Activated CD4-positive, alpha-beta memory T cell treated with anti-CD3 and anti-CD28 coated beads, Interleukin-2, amount 10 ng/mL, durations not matched to agents 7 days and 5 days (primary cell): ENCODE measurements at regions not wholly inside any gene's neighbourhood (a gene's known extent, or its start where the extent isn't known, plus 50 kb on each side); places are given as distances from the start of the nearest gene placed in this dataset.
A peak's percentile ranks its signal among the peaks of the same experiment; 100 is the strongest.
"Not testable (repeated sequence)": the region's sequence is repeated elsewhere in the genome, so short reads cannot be mapped to it uniquely, and the experiment has no call there.

Experiments
- CTCF ChIA-PET: fragments of 350-600 bp; sonication (Branson Sonifier 250); formaldehyde crosslinking; loops from one replicate; lab custom pipeline; 2021; ENCODE audit warnings: antibody characterized with exemption, inconsistent platforms; lab: Charles Lee
- POLR2A ChIA-PET: fragments of 350-600 bp; sonication (Branson Sonifier 250); formaldehyde crosslinking; loops from one replicate; lab custom pipeline; 2021; ENCODE audit warnings: antibody characterized with exemption; lab: Charles Lee
- DNase-seq: peaks from one replicate; pipeline ENCODE4 v3.0.0-alpha.2; 2020
- H3K27ac Mint-ChIP-seq: one replicate; pipeline ENCODE4 v1.8.0; 2021; ENCODE audit warnings: mild to moderate bottlenecking, mixed read lengths
- H3K27me3 Mint-ChIP-seq: one replicate; pipeline ENCODE4 v1.8.0; 2021; ENCODE audit warnings: mixed read lengths
- H3K36me3 Mint-ChIP-seq: one replicate; pipeline ENCODE4 v1.8.0; 2021; ENCODE audit warnings: low read depth, mixed read lengths
- H3K4me1 Mint-ChIP-seq: one replicate; pipeline ENCODE4 v1.8.0; 2021; ENCODE audit warnings: mixed read lengths
- H3K4me3 Mint-ChIP-seq: one replicate; pipeline ENCODE4 v1.8.0; 2021; ENCODE audit warnings: mild to moderate bottlenecking, mixed read lengths
- H3K9me3 Mint-ChIP-seq: one replicate; pipeline ENCODE4 v1.8.0; 2021; ENCODE audit warnings: mixed read lengths

DNA sequence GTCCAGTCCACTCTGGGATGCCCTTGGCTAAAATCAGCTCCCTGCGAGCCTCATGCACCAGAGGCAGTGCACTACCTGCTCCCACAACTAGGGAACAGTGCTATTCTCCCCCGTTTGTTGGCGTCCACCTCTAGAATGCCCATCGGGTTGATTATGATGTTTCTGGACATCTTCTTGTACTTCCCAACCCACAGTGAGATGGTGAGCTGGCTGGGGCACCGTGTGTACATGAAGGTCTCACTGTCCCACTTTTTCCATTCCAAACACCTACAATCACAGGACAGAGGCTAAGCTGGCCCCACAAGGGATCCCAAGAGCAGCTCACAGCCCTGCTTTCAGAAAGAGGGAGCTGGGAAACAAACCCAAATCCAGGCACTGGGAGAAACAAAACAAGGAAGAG lies 126.2 kb upstream of the ZNF92 start:
- H3K4me1 Mint-ChIP-seq: peaks cover 17% of the 10 kb centered on the region
- peaks cover 4% of the 10 kb centered on the region for H3K27me3 Mint-ChIP-seq
- H3K36me3 Mint-ChIP-seq: no peaks in the 10 kb centered on the region
- H3K4me3 Mint-ChIP-seq: no peak overlapping the region
- no peaks in the 10 kb centered on the region for H3K9me3 Mint-ChIP-seq
- no peak for DNase-seq
- ChIA-PET CTCF (no interaction called here), POLR2A (interaction anchor here (0.6 kb wide), 1 partner anchor 21 kb away, joined by 4 read pairs; no protein-coding TSS in a partner anchor)
- H3K27ac Mint-ChIP-seq: no peak overlapping the region

DNA sequence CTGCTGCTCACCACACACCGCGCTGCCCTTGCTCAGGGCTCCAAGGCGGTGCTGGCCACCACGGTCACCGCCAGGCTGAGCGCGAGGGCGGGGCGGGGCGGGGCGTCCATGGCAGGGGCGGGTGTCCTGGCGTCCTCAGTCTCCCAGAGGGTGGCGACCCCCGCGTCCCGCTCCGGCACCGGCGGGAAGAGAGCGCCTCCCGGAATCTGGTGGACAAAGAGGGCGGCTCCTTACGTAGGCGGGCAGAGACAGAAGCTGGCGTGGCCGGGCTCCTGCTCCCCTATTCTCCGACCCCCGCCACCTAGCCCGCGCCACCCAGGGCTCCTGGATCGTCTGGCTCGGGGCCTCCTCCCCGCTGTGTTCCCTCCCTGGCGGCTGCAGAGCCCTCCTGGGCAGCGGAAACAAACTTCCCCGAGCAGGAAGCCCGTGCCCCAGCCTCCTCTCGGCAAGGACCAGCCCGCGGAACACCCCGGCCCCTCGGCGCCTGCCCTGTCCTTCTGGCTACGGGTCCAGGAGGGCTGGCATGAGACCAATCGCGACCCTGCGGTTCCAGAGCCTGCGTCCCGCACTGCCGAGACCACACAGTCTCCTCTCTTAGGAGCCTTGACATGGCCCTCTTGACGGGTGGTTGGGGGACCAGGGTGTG lies 133.8 kb upstream of the ZNF92 start:
- POLR2A ChIA-PET: no interaction called here
- H3K27me3 Mint-ChIP-seq: peaks cover 10% of the 10 kb centered on the region
- CTCF ChIA-PET: no interaction called here
- peaks cover under 1% of the 10 kb centered on the region for H3K4me1 Mint-ChIP-seq
- no peaks in the 10 kb centered on the region for H3K36me3 Mint-ChIP-seq
- no peak overlapping the region for H3K27ac Mint-ChIP-seq
- H3K4me3 Mint-ChIP-seq: peak overlapping the region; percentile 53
- no peaks in the 10 kb centered on the region for H3K9me3 Mint-ChIP-seq
- DNase-seq: no peak

DNA sequence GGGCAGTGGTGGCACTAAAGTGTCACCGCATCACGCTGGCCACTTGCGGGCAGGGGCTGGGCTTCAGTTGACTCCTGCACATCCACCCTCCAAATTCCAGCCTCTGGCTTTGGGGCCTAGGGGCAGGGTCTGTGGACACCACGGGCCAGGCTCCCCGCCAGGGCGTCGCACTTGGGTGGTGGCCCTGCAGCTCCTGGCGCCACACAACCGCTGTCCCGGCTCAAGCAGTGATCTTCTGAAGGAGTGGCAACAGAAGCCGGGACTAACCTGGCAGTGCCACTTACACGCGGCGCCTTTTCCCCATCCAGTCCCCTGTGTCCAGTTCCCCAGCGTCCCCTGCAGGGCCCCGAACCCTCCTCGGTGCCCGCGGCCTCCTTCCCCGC lies 134.3 kb upstream of the ZNF92 start:
- no peaks in the 10 kb centered on the region for H3K36me3 Mint-ChIP-seq
- H3K9me3 Mint-ChIP-seq: no peaks in the 10 kb centered on the region
- no peak overlapping the region for H3K27ac Mint-ChIP-seq
- POLR2A ChIA-PET: no interaction called here
- no peak overlapping the region for H3K4me3 Mint-ChIP-seq
- peaks cover 10% of the 10 kb centered on the region for H3K27me3 Mint-ChIP-seq
- H3K4me1 Mint-ChIP-seq: peaks cover 3% of the 10 kb centered on the region
- CTCF ChIA-PET: no interaction called here
- no peak for DNase-seq

DNA sequence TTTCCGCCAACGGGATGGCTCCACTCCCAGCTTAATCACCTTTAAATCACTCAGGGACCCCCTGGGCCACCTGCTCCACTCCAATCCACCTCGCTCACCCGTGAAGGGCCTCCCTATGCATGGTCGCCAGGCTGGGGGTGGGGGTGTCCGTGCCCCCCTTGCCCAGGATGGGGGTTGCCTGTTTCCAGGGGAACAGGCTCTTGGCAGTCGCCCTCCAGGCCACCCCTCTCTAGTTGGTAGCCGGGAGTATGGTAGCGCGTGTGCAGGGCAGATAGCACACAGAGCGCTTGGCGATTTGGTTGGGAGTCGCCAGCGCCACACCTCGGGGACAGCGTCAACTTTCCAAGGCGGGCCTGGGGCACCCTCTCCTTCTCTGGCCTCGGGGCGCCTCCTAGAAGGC lies 134.9 kb upstream of the ZNF92 start:
- DNase-seq: no peak
- Mint-ChIP-seq H3K27ac (no peak overlapping the region), H3K4me1 (peaks cover 6% of the 10 kb centered on the region), H3K27me3 (peaks cover 10% of the 10 kb centered on the region), H3K4me3 (no peak overlapping the region), H3K9me3 (no peaks in the 10 kb centered on the region), H3K36me3 (no peaks in the 10 kb centered on the region)
- CTCF ChIA-PET: no interaction called here
- POLR2A ChIA-PET: no interaction called here

DNA sequence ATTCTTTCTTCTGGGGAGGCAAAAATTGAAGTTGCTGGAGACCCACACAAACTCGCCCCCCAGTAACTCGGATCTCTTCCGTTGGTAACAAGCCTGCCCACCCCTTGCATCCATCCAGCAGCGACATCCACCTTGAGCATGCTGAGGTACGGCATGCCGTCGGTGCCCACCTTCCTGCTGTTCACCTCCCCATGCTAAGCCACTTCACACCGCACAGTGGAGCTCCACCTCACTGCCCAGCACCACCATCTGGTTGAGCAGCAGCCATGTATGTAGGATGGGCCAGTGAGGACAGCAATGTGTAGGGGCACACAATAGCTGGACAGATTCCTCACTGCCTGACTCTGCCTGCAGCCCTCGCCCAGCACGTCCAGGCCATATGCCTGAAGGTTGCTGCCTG lies 138.1 kb upstream of the ZNF92 start:
- Mint-ChIP-seq H3K27me3 (peaks cover 6% of the 10 kb centered on the region), H3K4me1 (peaks cover 18% of the 10 kb centered on the region), H3K4me3 (no peak overlapping the region), H3K36me3 (no peaks in the 10 kb centered on the region), H3K9me3 (no peaks in the 10 kb centered on the region), H3K27ac (no peak overlapping the region)
- ChIA-PET CTCF (no interaction called here), POLR2A (no interaction called here)
- no peak for DNase-seq

DNA sequence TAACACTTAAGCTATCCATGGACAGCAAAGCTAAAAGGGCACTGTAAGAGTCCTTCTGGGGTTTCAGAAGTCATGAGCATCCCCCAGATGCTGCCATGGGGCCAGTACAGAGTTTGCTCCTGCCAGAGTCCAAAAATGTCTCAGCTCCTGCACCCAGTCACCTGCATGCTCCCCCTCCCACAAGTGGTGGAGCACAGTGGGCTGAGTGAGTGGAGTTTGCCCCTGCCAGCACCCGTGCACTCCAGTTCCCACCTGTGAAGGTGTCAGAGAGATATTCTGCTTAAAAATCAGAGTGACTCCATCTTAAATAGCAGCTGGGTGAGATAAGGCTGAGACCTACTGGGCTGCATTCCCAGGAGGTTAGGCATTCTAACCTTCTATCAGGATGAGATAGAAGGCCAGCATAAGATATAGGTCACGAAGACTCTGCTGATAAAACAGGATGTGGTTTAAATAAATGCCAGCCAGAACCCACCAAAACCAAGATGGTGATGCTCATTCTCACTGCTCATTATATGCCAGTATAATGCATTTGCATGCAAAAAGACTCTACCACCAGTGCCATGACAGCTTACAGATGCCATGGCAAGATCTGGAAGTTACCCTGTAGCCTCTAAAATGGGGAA lies 140.1 kb upstream of the ZNF92 start:
- Mint-ChIP-seq H3K4me1 (peaks cover 18% of the 10 kb centered on the region), H3K36me3 (no peaks in the 10 kb centered on the region), H3K4me3 (no peak overlapping the region), H3K27ac (no peak overlapping the region), H3K27me3 (no peaks in the 10 kb centered on the region), H3K9me3 (no peaks in the 10 kb centered on the region)
- ChIA-PET CTCF (no interaction called here), POLR2A (interaction anchor here (1.0 kb wide), 1 partner anchor 140 kb away, joined by 4 read pairs; the partner anchor contains the start of gene ZNF92)
- no peak for DNase-seq

DNA sequence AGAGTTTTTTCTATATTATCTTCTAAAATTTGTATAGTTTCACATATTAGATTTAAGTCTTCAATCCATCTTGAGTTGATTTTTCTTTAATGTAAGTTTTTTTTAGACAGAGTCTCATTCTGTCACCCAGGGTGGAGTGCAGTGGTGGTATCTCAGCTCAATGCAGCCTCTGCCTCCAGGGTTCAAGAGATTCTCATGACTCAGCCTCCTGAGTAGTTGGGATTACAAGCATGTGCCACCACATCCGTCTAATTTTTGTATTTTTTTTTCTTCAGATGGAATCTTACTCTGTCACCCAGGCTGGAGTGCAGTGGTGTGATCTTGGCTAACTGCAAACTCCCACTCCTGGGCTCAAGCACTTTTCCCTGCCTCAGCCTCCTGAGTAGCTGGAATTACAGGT lies 143.4 kb upstream of the ZNF92 start:
- peaks cover 18% of the 10 kb centered on the region for H3K4me1 Mint-ChIP-seq
- DNase-seq: no peak
- ChIA-PET POLR2A (no interaction called here), CTCF (no interaction called here)
- H3K36me3 Mint-ChIP-seq: no peaks in the 10 kb centered on the region
- no peaks in the 10 kb centered on the region for H3K9me3 Mint-ChIP-seq
- H3K27me3 Mint-ChIP-seq: no peaks in the 10 kb centered on the region
- no peak overlapping the region for H3K4me3 Mint-ChIP-seq
- no peak overlapping the region for H3K27ac Mint-ChIP-seq

DNA sequence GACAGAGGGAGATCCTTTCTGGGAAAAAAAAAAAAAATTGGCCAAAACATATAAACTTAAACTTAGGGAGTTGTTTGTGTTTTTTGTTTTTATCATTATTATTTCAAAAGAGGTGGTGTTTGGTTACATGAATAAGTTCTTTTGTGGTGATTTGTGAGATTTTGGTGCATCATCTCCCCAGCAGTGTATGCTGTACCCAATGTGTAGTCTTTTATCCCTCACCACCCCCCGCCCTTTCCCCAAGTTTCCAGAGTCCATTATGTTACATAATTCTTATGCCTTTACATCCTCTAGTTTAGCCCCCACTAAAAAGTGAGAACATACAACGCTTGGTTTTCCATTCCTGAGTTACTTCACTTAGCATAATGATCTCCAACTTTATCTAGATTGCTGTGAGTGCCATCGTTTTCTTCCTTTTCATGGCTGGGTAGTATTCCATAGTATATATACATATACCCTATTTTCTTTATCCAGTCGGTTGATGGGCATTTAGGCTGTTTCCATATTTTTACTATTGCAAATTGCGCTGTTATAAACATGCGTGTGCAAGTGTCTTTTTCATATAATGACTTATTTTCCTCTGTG lies 148.1 kb upstream of the ZNF92 start:
- H3K4me1 Mint-ChIP-seq: peaks cover 2% of the 10 kb centered on the region
- no peak for DNase-seq
- CTCF ChIA-PET: interaction anchor here (0.8 kb wide), 1 partner anchor 82 kb away, joined by 3 read pairs; no protein-coding TSS in a partner anchor

DNA sequence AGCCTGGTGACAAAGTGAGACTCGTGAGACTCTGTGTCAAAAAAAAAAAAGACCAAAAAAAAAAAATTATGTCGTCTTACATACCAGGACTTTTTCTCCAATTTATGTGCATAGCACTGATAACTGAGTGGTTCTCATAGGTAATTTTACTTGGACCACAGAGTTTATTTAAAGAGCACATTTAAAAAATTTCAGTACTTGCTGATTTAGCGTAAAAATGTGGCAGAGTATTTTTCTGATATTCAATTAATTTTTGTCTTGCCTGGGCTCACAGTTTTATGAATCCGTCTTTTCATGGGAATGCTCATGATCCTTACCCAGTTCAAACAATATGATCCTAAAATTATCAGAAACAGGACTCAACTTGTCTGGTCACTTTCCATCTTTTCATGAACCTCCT lies 151.0 kb upstream of the ZNF92 start:
- Mint-ChIP-seq H3K27me3 (no peaks in the 10 kb centered on the region), H3K9me3 (no peaks in the 10 kb centered on the region), H3K27ac (no peak overlapping the region), H3K4me3 (no peak overlapping the region), H3K4me1 (peaks cover 2% of the 10 kb centered on the region), H3K36me3 (no peaks in the 10 kb centered on the region)
- no peak for DNase-seq
- ChIA-PET POLR2A (interaction anchor here (0.9 kb wide), 1 partner anchor 29 kb away, joined by 3 read pairs; no protein-coding TSS in a partner anchor), CTCF (no interaction called here)

More for the DNA sequence above, 148.1 kb upstream of the ZNF92 start:
- Mint-ChIP-seq H3K36me3 (no peaks in the 10 kb centered on the region), H3K27me3 (no peaks in the 10 kb centered on the region), H3K4me3 (no peak overlapping the region), H3K27ac (no peak overlapping the region), H3K9me3 (no peaks in the 10 kb centered on the region)
- POLR2A ChIA-PET: no interaction called here

DNA sequence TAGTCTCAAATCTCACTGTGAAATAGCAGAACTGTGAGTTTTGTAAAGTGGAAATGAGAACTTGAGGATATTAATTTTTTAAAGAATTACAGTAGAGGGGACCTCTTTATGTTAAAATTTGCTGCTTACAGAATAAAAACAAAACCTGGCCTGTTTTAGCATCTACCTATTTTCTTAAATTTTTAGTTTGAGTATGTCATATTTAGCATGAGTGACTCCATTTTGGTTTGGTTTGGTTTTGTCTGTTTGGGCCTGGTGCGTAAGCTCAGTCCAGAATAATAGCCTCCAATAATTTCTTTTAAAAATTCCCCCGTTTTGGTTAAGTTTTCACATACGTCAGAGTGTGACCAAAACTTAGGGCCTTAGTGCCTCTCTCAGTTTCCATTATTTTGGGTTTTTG lies 152.0 kb upstream of the ZNF92 start:
- no peak for DNase-seq
- H3K27ac Mint-ChIP-seq: no peak overlapping the region
- H3K27me3 Mint-ChIP-seq: no peaks in the 10 kb centered on the region
- peaks cover 2% of the 10 kb centered on the region for H3K4me1 Mint-ChIP-seq
- H3K9me3 Mint-ChIP-seq: no peaks in the 10 kb centered on the region
- no peaks in the 10 kb centered on the region for H3K36me3 Mint-ChIP-seq
- POLR2A ChIA-PET: interaction anchor here (0.9 kb wide), 1 partner anchor 30 kb away, joined by 3 read pairs; no protein-coding TSS in a partner anchor
- CTCF ChIA-PET: no interaction called here
- H3K4me3 Mint-ChIP-seq: no peak overlapping the region

DNA sequence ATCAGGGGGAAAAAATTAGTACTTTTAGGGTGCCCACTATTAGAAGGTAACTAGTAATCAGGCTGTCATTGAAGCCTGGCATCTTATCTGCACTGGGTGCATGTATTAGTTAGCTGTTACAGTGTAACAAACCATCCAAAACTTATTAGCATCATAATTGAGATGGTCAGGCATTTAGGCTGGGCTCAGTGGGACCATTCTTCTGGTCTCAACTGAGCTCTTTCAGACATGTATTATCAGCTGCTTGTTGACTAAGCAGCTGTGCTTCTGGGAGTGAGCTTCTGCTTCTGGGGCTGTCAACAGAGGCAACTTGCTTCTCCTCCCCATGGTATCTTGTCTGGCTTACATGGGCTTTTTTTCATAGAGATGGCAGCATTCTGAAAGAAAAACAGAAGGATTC lies 154.0 kb upstream of the ZNF92 start:
- ChIA-PET CTCF (no interaction called here), POLR2A (no interaction called here)
- Mint-ChIP-seq H3K4me1 (peaks cover 4% of the 10 kb centered on the region), H3K9me3 (no peaks in the 10 kb centered on the region), H3K27me3 (no peaks in the 10 kb centered on the region), H3K4me3 (no peak overlapping the region), H3K36me3 (no peaks in the 10 kb centered on the region), H3K27ac (no peak overlapping the region)
- no peak for DNase-seq

DNA sequence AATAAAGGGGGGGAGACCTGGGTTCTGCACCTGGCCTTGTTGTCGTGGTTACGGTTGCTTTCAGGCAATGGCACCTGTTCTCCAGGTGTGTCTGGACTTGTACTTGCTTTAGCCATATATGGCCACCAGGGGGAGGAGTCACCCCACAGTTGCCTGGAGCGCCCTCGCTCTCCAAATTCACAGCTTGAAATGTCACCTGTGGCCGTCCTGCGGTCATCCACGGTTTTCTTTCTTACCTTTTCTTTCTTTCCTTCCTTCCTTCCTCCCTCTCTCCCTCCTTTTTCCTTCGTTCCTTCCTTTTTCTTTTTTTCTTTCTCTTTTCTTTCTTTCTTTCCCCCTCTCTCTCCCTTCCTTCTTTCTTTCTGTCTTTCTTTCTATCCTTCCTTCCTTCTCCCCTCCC lies 157.2 kb upstream of the ZNF92 start:
- Mint-ChIP-seq H3K27ac (no peak overlapping the region), H3K4me3 (no peak overlapping the region), H3K9me3 (no peaks in the 10 kb centered on the region), H3K36me3 (no peaks in the 10 kb centered on the region), H3K27me3 (no peaks in the 10 kb centered on the region), H3K4me1 (peaks cover 4% of the 10 kb centered on the region)
- POLR2A ChIA-PET: no interaction called here
- CTCF ChIA-PET: interaction anchor here (0.7 to 1.8 kb wide), 2 partner anchors 91 to 281 kb away, joined by 3 to 26 read pairs; no protein-coding TSS in a partner anchor
- DNase-seq: peak; percentile 62

DNA sequence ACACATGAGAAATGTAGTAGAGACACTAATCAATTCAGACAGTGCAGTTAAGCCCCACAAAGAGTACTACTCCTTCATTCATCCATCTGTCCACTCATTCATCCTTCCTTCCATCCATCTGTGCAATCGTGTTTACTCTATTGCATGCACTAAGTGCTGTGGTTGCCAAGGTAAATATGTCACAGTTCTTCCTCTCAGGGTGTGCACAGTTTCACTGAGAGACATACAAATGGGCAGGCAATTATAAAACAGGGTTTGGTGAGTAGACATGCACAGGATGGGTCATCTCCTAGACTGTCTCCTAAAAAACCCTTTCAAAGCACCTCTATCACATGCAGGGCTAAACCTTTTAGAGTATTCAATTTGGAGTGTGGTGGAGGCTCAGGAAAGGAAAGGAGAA lies 160.4 kb upstream of the ZNF92 start:
- H3K4me3 Mint-ChIP-seq, H3K36me3 Mint-ChIP-seq, H3K4me1 Mint-ChIP-seq, CTCF ChIA-PET, H3K9me3 Mint-ChIP-seq, POLR2A ChIA-PET, H3K27me3 Mint-ChIP-seq, H3K27ac Mint-ChIP-seq, DNase-seq: not testable (repeated sequence)
